ENCODE measurements at regions not wholly inside any gene's neighbourhood (a gene's known extent, or its start where the extent isn't known, plus 50 kb on each side); places are given as distances from the start of the nearest gene placed in this dataset.
A peak's percentile ranks its signal among the peaks of the same experiment; 100 is the strongest.

DNA sequence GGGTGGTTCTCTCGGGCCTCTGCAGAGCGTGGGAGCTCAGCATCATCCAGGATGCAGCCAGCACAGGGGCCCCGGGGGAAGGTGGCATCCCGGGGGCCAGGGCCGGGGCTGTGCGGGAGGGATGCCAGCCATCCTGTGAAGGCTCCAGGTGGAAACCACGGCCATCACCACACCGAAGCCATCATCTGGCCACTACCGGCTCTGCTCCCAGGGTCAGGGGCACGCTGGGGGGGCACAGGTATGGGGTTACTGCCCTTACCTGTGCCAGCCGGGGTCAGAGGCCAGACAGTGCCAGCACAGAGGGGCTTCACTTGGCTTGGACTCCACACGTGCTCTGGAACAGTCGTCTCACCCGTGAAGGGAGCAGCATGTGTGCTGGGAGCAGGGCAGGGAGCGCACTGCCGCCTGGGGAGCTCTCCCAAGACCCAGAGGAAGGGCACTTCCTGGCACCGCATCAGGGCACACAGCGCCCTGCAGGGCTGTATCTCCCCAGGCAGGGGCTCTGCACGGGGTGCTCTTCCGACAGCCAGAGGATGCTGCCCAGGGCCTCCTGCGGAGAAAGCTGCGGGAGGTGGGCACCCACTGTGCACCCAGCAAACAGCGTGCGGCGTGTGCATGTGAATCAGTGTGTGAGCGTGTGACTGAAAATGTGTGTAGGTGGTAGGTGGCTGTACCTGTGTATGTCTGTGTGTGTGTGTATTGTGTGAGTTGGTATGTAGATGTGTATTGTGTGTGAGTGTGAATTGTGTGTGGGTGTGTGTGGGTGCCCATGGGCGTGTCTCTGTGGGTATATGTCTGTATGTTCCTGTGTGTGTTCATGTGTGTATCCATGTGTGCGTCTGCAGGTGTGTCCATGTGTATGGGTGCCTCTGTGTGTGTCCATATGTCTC is 75.0 kb downstream of the PTGR3 start:
- H3K27ac Mint-ChIP-seq: no peak overlapping the region
- TF ChIP-seq, protein P1, sequence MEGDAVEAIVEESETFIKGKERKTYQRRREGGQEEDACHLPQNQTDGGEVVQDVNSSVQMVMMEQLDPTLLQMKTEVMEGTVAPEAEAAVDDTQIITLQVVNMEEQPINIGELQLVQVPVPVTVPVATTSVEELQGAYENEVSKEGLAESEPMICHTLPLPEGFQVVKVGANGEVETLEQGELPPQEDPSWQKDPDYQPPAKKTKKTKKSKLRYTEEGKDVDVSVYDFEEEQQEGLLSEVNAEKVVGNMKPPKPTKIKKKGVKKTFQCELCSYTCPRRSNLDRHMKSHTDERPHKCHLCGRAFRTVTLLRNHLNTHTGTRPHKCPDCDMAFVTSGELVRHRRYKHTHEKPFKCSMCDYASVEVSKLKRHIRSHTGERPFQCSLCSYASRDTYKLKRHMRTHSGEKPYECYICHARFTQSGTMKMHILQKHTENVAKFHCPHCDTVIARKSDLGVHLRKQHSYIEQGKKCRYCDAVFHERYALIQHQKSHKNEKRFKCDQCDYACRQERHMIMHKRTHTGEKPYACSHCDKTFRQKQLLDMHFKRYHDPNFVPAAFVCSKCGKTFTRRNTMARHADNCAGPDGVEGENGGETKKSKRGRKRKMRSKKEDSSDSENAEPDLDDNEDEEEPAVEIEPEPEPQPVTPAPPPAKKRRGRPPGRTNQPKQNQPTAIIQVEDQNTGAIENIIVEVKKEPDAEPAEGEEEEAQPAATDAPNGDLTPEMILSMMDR (conservative IDR thresholded peaks at IDR 0.05): no peak
- peaks cover 6% of the 10 kb centered on the region for H3K4me1 Mint-ChIP-seq (ENCODE audit: unreplicated experiment)
- H3K27me3 Mint-ChIP-seq: peaks cover 4% of the 10 kb centered on the region
- peak; percentile 59 for DNase-seq (ENCODE audit: extremely low spot score, unreplicated experiment)
- H3K36me3 Mint-ChIP-seq: no peaks in the 10 kb centered on the region
- no peaks in the 10 kb centered on the region for H3K9me3 Mint-ChIP-seq
- H3K4me3 Mint-ChIP-seq: no peak overlapping the region

DNA sequence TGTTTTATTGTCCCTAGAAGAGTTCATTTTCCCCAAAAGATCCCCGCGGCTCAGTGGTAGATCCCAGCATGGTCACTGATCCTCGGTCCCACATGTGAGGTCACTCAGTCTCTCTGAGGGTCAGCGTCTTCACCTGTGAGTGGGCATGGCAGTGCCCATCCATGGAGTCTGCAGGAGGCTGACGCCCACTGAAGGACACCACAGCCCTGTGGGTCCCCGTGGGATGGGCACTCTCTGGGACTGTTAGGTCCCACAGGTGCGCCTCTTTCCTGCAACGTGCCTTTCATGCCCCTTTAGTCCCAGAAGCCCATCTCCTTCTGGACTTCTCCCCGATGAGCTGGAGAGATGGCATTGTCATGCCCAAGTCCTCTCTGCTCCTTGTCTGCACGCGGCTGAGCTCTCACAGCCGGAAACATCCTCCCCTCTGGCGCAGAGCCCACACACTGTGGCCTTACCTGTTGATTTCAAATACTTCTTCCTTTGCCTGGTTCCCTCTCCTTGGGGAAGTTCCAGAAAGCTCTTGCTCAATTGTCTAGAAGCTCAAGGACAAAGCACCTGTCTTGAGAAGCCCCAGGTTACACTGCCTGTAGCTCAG is 75.9 kb downstream of the PTGR3 start:
- Mint-ChIP-seq H3K4me3 (no peak overlapping the region), H3K4me1 (ENCODE audit: unreplicated experiment) (peaks cover 7% of the 10 kb centered on the region), H3K27me3 (peaks cover 4% of the 10 kb centered on the region), H3K27ac (no peak overlapping the region), H3K36me3 (no peaks in the 10 kb centered on the region), H3K9me3 (no peaks in the 10 kb centered on the region)
- peak; percentile 31 for DNase-seq (ENCODE audit: extremely low spot score, unreplicated experiment)
- TF ChIP-seq, protein P1 (conservative IDR thresholded peaks at IDR 0.05): no peak

DNA sequence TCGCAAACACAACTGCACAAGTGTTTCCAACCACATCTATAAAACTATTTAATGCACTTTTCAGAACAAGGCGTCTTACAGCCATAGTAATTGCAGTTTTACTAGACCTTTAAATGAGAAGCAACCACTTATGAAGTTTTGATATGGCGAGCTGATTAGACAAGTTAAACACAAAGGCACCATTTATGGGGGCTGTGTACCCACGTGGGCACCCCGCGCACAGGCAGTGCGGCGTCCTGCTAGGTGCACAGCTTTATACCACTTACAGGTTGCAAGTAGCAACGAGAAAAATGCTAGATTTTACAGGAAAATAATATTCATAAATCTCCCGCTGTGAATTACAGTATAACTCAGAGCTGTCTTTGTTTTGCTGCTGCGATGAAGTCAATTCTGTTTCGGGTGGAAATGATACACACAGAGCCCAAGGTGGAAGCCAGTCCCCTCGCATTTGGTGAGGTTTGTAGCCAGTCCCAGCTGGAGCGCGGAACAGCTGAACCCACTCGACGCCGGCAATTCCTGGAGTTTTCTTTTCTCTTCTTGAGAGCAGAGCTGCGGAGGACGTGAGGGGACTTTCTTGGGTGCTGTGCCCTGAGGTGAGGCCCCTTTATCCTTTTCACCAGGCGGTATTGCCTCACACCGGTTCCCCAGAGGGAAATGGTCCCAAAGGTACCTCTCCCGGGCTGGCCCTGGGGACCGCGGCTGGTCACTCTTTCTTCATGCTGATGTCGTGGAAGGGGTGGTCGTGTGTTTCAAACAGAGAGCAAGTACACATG is 76.7 kb downstream of the PTGR3 start:
- no peak for DNase-seq (ENCODE audit: extremely low spot score, unreplicated experiment)
- no peak overlapping the region for H3K27ac Mint-ChIP-seq
- H3K27me3 Mint-ChIP-seq: peaks cover 4% of the 10 kb centered on the region
- H3K4me3 Mint-ChIP-seq: no peak overlapping the region
- TF ChIP-seq, protein P1 (conservative IDR thresholded peaks at IDR 0.05): no peak
- H3K9me3 Mint-ChIP-seq: no peaks in the 10 kb centered on the region
- no peaks in the 10 kb centered on the region for H3K36me3 Mint-ChIP-seq
- peaks cover 10% of the 10 kb centered on the region for H3K4me1 Mint-ChIP-seq (ENCODE audit: unreplicated experiment)

DNA sequence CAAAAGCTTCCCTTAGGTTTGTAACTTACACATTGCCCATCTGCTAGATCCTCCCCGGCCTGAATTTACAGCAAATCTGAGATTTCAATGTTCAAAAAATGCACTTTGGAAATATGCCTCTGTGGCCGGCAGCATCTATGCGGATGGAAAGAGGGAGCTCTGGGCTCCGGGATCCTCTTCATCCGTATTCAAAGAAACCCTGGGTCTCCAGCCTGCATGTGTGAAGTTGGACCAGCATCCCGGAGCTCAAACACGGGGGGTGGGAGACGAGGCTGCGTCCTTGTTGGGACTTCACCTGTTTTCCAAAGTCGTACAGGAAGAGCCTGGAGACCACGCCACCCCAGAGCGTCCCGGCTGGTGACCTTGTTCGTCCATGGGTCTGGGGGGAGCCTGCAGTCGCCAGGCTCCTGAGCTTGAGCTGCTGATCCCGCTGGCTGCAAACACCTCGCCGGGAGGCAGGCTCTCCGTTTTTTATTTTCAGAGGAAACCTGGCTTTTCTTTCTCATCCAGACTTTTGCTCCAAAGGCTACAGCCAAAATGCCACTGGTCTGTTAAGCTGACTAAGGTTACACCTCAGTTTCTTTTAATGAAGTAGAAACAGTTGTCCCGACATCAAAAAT is 77.4 kb downstream of the PTGR3 start:
- TF ChIP-seq, protein P1 (conservative IDR thresholded peaks at IDR 0.05): no peak
- Mint-ChIP-seq H3K27ac (no peak overlapping the region), H3K4me3 (no peak overlapping the region), H3K9me3 (no peaks in the 10 kb centered on the region), H3K36me3 (no peaks in the 10 kb centered on the region), H3K27me3 (peaks cover 4% of the 10 kb centered on the region), H3K4me1 (ENCODE audit: unreplicated experiment) (peaks cover 10% of the 10 kb centered on the region)
- no peak for DNase-seq (ENCODE audit: extremely low spot score, unreplicated experiment)

DNA sequence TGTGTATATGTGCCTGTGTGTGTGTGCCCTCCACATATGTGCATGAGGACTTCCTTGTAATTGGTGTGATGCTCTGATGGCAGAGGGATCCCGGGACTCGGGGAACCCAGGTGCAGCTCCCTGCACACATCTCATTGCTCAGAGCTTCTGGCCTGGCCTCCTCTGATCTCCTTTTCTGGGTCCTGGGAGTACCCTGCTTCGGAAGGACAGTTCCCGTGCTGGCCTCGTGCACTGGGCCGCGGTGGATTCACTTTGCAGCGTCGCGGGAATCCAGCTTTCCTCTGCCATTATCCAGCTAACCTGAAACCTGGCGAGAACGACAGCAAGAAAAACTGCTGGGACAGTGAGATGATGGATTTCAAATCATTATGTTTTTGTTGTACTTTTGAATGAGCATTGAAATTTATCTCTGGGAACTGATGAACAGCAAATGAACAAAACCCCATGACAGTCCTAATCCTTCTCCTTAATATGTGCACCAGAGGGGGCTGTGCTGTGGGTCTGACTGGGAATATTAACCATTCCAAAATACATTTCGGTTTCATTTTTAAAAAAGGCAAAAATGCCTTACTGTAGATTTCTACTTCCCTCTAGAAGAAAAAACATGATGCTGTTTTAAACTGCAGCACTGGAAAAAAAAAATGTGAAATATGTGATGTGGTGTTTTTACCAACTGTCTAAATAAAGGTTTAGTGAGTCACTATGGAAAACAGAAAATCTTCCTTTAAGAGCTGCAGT is 78.2 kb downstream of the PTGR3 start:
- Mint-ChIP-seq H3K4me3 (no peak overlapping the region), H3K27ac (no peak overlapping the region), H3K9me3 (no peaks in the 10 kb centered on the region), H3K27me3 (peaks cover 4% of the 10 kb centered on the region), H3K36me3 (no peaks in the 10 kb centered on the region), H3K4me1 (ENCODE audit: unreplicated experiment) (peaks cover 10% of the 10 kb centered on the region)
- no peak for DNase-seq (ENCODE audit: extremely low spot score, unreplicated experiment)
- TF ChIP-seq, protein P1 (conservative IDR thresholded peaks at IDR 0.05): no peak
